ENCODE measurements at regions not wholly inside any gene's neighbourhood (a gene's known extent, or its start where the extent isn't known, plus 50 kb on each side); places are given as distances from the start of the nearest gene placed in this dataset.

- no peaks in the 10 kb centered on the region for H3K79me2 ChIP-seq (ENCODE audit: insufficient read depth, low read length)
- no peak overlapping the region for H4K5ac ChIP-seq (ENCODE audit: insufficient read length, low read depth, low read length)
- no peaks in the 10 kb centered on the region for H3K23me2 ChIP-seq (ENCODE audit: insufficient read length, low read depth, low read length, poor library complexity, severe bottlenecking)
- TF ChIP-seq CTCF (conservative IDR thresholded peaks at IDR 0.05), result no peak
- H3K9ac ChIP-seq (ENCODE audit: extremely low read depth, insufficient read length, low read length), result no peak overlapping the region
- no peaks in the 10 kb centered on the region for H3K36me3 Mint-ChIP-seq (ENCODE audit: insufficient read depth in 1 of 3, low read depth in 3 of 3)
- no peaks in the 10 kb centered on the region for H3K9me3 ChIP-seq (ENCODE audit: control insufficient read depth, low read depth, low read length)
- H4K91ac ChIP-seq (ENCODE audit: insufficient read length, low read depth, low read length), result no peak overlapping the region
- no peak overlapping the region for H2AK5ac ChIP-seq (ENCODE audit: insufficient read length, low read length)
- no peaks in the 10 kb centered on the region for H4K20me1 ChIP-seq (ENCODE audit: control insufficient read depth, insufficient read depth, insufficient read length)
- H3K4ac ChIP-seq (ENCODE audit: low read depth, low read length), result no peak overlapping the region
- H2BK20ac ChIP-seq (ENCODE audit: low read depth, low read length, poor library complexity, severe bottlenecking), result no peak overlapping the region
- no peak overlapping the region for H2AFZ ChIP-seq (ENCODE audit: low read length)
- H4K8ac ChIP-seq (replicated peaks; ENCODE audit: insufficient read length, low read depth, low read length), result no peak overlapping the region
- H3K27me3 ChIP-seq (ENCODE audit: insufficient read depth, low read length), result no peaks in the 10 kb centered on the region
- H3K4me2 ChIP-seq (ENCODE audit: insufficient read depth, insufficient read length, low read length), result no peak overlapping the region
- H2BK15ac ChIP-seq (ENCODE audit: low read depth, low read length), result no peak overlapping the region
- H3K79me1 ChIP-seq (ENCODE audit: insufficient read depth, low read depth, low read length, poor library complexity, severe bottlenecking), result no peaks in the 10 kb centered on the region
- no peaks in the 10 kb centered on the region; a peak in 1 of 5 replicates for H3K9me3 Mint-ChIP-seq
- no peaks in the 10 kb centered on the region for H3K4me1 ChIP-seq (ENCODE audit: insufficient read depth, low read length)
- H3K27me3 Mint-ChIP-seq (ENCODE audit: low read depth), result no peaks in the 10 kb centered on the region
- no peak for DNase-seq
- H3K27ac ChIP-seq (ENCODE audit: insufficient read length, low read depth, low read length), result no peak overlapping the region
- no CpG with 5 or more reads among the region's 2 CpGs for WGBS (ENCODE audit: extremely low coverage, insufficient read length, low lambda C conversion rate)
- no peak overlapping the region for H2BK12ac ChIP-seq (ENCODE audit: insufficient read length, low read depth, low read length)
- H3K4me3 Mint-ChIP-seq, result no peak overlapping the region
- H3K56ac ChIP-seq (ENCODE audit: insufficient read length, low read depth, low read length), result no peak overlapping the region
- H3K27ac Mint-ChIP-seq, result no peak overlapping the region
- no peak overlapping the region for H2BK120ac ChIP-seq (ENCODE audit: low read depth, low read length, poor library complexity, severe bottlenecking)
- no peaks in the 10 kb centered on the region for H3K4me1 Mint-ChIP-seq
- H3K18ac ChIP-seq (ENCODE audit: insufficient read length, low read depth, low read length), result no peak overlapping the region
- no peak overlapping the region for H2BK5ac ChIP-seq (ENCODE audit: insufficient read length, low read length)
- H3K14ac ChIP-seq (ENCODE audit: insufficient read depth, low read length), result no peak overlapping the region
- H3T11ph ChIP-seq (ENCODE audit: low read length), result no peak overlapping the region
- H3K23ac ChIP-seq (ENCODE audit: insufficient read length, low read depth, low read length), result no peak overlapping the region
These were observed 50.2 kb upstream of the C3orf49 start for GRCh38 chr3:63768888-63769287.
